Keratinocyte (primary cell): ENCODE measurements at regions not wholly inside any gene's neighbourhood (a gene's known extent, or its start where the extent isn't known, plus 50 kb on each side); places are given as distances from the start of the nearest gene placed in this dataset.

Experiments used
- DNase-seq: peaks from one replicate; pipeline ENCODE4 v3.0.0-alpha.2; 2011; ENCODE audit warnings: low read depth, missing footprints, low spot score
- FAIRE-seq: peaks from 2 replicates; lab custom pipeline; 2011; peaks lifted over from hg19 to GRCh38; lab: Jason Lieb, UNC
- H2AFZ ChIP-seq: 2 replicates; pipeline ENCODE4 v1.6.0; 2012; ENCODE audit warnings: low read length, control low read depth, inconsistent platforms; ENCODE audit not compliant: control insufficient read depth
- H3K27ac ChIP-seq: 2 replicates; pipeline ENCODE4 v1.5.1; 2011; ENCODE audit warnings: low read length; ENCODE audit not compliant: control insufficient read depth, insufficient read depth
- H3K27me3 ChIP-seq: 3 replicates; pipeline ENCODE4 v1.6.0; 2011; ENCODE audit warnings: low read length; ENCODE audit not compliant: control insufficient read depth, insufficient read depth; ENCODE audit errors: extremely low read depth
- H3K36me3 ChIP-seq, 2 experiments: 2 replicates in 1 of 2; 3 replicates in 1 of 2; pipeline ENCODE4 v1.5.1; 2011; ENCODE audit warnings: low read length in 2 of 2, mild to moderate bottlenecking in 1 of 2; ENCODE audit not compliant: control insufficient read depth in 2 of 2, insufficient read depth in 2 of 2; ENCODE audit errors: extremely low read depth in 1 of 2
- H3K4me1 ChIP-seq: 3 replicates; pipeline ENCODE4 v1.5.1; 2011; ENCODE audit warnings: low read length; ENCODE audit not compliant: control insufficient read depth, insufficient read depth; ENCODE audit errors: extremely low read depth
- H3K4me2 ChIP-seq: 3 replicates; pipeline ENCODE4 v1.6.0; 2011; ENCODE audit warnings: low read depth, low read length; ENCODE audit not compliant: control insufficient read depth, insufficient read depth; ENCODE audit errors: extremely low read depth
- H3K4me3 ChIP-seq, 3 experiments: fragments of 200-600 bp in 1 of 3; sonication (generic) in 1 of 3; 2 replicates in 2 of 3; 3 replicates in 1 of 3; pipeline ENCODE4 v1.5.1; 2011 to 2016; ENCODE audit warnings: low read length in 3 of 3, mild to moderate bottlenecking in 3 of 3, control low read depth in 2 of 3, inconsistent platforms in 1 of 3, low read depth in 1 of 3, mixed read lengths in 1 of 3, mixed run types in 1 of 3, moderate library complexity in 1 of 3; ENCODE audit not compliant: control insufficient read depth in 2 of 3, insufficient read depth in 2 of 3; ENCODE audit errors: extremely low read depth in 1 of 3
- H3K79me2 ChIP-seq: 2 replicates; pipeline ENCODE4 v1.6.0; 2012; ENCODE audit warnings: low read length; ENCODE audit not compliant: control insufficient read depth, insufficient read depth
- H3K9ac ChIP-seq: 3 replicates; pipeline ENCODE4 v1.6.0; 2011; ENCODE audit warnings: low read length; ENCODE audit not compliant: control insufficient read depth, insufficient read depth; ENCODE audit errors: extremely low read depth
- H3K9me1 ChIP-seq: 3 replicates; pipeline ENCODE4 v1.6.0; 2011; ENCODE audit warnings: low read length; ENCODE audit not compliant: control insufficient read depth, insufficient read depth; ENCODE audit errors: extremely low read depth
- H3K9me3 ChIP-seq: 2 replicates; pipeline ENCODE4 v1.5.1; 2012; ENCODE audit warnings: low read depth, low read length; ENCODE audit not compliant: control insufficient read depth
- H4K20me1 ChIP-seq: 3 replicates; pipeline ENCODE4 v1.6.0; 2011; ENCODE audit warnings: low read length; ENCODE audit not compliant: control insufficient read depth, insufficient read depth; ENCODE audit errors: extremely low read depth
- CTCF ChIP-seq, 3 experiments: IDR thresholded peaks in 1 of 3; conservative IDR thresholded peaks in 1 of 3; optimal IDR thresholded peaks in 1 of 3; 2 replicates in 2 of 3; 3 replicates in 1 of 3; pipeline versions ENCODE3 to v1.5.1; 2011; ENCODE audit warnings: low read length in 3 of 3, mild to moderate bottlenecking in 3 of 3, moderate library complexity in 2 of 3, control low read depth in 1 of 3, inconsistent platforms in 1 of 3; ENCODE audit not compliant: insufficient read depth in 2 of 3; ENCODE audit errors: extremely low read depth in 1 of 3
- EZH2 ChIP-seq: IDR thresholded peaks from one replicate; pipeline ENCODE4 v1.6.1; 2012; ENCODE audit warnings: inconsistent platforms, mild to moderate bottlenecking, low read length, moderate library complexity
- dilution Hi-C: fragments of 300-500 bp; cut with MboI; formaldehyde crosslinking; loops from one replicate; pipeline ENCODE4 v1.7.0; 2020; ENCODE audit warnings: low sequenced_read_pairs; ENCODE audit not compliant: extremely low pct_ligation_motif_present

- H4K20me1 ChIP-seq = no peaks in the 10 kb centered on the region
- H3K36me3 ChIP-seq = no peaks in the 10 kb centered on the region
- dilution Hi-C loops = no loop called here
- FAIRE-seq (no peak), DNase-seq (no peak)
- no peak overlapping the region for H3K27ac ChIP-seq
- no peak overlapping the region for H2AFZ ChIP-seq
- H3K79me2 ChIP-seq = no peaks in the 10 kb centered on the region
- H3K4me3 ChIP-seq = no peak overlapping the region
- no peak overlapping the region for H3K4me2 ChIP-seq
- H3K9me1 ChIP-seq = no peaks in the 10 kb centered on the region
- H3K4me1 ChIP-seq = no peaks in the 10 kb centered on the region
- TF ChIP-seq CTCF (optimal IDR thresholded peaks at IDR 0.05 in 1 of 3, IDR thresholded peaks at IDR 0.05 in 1 of 3, conservative IDR thresholded peaks at IDR 0.05 in 1 of 3; ENCODE audit: extremely low read depth in 1 of 3, insufficient read depth in 2 of 3, low read length in 3 of 3) = no peak
- TF ChIP-seq EZH2 = no peak
- no peaks in the 10 kb centered on the region for H3K9me3 ChIP-seq
- H3K27me3 ChIP-seq = no peaks in the 10 kb centered on the region
- no peak overlapping the region for H3K9ac ChIP-seq
Observed at GRCh38 chr4:19462117-19462516, 789.6 kb upstream of the SLIT2 start.

GRCh38 chr4:19455850-19456602 lies 795.7 kb upstream of the SLIT2 start:
- DNase-seq = no peak
- H3K4me2 ChIP-seq = no peak overlapping the region
- H3K79me2 ChIP-seq = no peaks in the 10 kb centered on the region
- TF ChIP-seq CTCF (optimal IDR thresholded peaks at IDR 0.05 in 1 of 3, IDR thresholded peaks at IDR 0.05 in 1 of 3, conservative IDR thresholded peaks at IDR 0.05 in 1 of 3; ENCODE audit: extremely low read depth in 1 of 3, insufficient read depth in 2 of 3, low read length in 3 of 3) (no peak), EZH2 (no peak)
- no peaks in the 10 kb centered on the region for H3K9me3 ChIP-seq
- no peak overlapping the region for H3K9ac ChIP-seq
- dilution Hi-C loops = no loop called here
- no peak overlapping the region for H3K4me3 ChIP-seq
- H3K27ac ChIP-seq = no peak overlapping the region
- no peaks in the 10 kb centered on the region for H3K36me3 ChIP-seq
- no peaks in the 10 kb centered on the region for H3K4me1 ChIP-seq
- no peaks in the 10 kb centered on the region for H3K27me3 ChIP-seq
- H2AFZ ChIP-seq = no peak overlapping the region
- no peaks in the 10 kb centered on the region for H4K20me1 ChIP-seq
- FAIRE-seq = no peak
- no peaks in the 10 kb centered on the region for H3K9me1 ChIP-seq
